ENCODE measurements at regions not wholly inside any gene's neighbourhood (a gene's known extent, or its start where the extent isn't known, plus 50 kb on each side); places are given as distances from the start of the nearest gene placed in this dataset.

DNA sequence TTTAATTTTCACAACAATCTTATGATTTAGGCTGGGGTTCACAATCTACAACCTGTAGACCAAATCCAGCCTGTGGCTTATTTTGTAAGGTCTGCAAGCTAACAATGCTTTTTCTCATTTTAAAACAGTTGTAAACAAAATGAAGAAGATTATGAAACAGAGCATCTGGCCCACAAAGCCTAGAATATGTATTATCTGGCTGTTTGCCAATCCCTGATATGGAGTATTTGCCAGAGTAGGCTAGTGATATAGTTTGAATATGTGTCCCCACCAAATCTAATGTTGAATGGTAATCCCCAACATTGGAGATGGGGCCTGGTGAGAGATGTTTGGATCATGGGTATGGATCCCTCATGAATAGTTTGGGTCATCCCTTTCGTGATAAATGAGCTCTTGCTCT is 201.8 kb downstream of the DHX35 start:
- no peak for DNase-seq

DNA sequence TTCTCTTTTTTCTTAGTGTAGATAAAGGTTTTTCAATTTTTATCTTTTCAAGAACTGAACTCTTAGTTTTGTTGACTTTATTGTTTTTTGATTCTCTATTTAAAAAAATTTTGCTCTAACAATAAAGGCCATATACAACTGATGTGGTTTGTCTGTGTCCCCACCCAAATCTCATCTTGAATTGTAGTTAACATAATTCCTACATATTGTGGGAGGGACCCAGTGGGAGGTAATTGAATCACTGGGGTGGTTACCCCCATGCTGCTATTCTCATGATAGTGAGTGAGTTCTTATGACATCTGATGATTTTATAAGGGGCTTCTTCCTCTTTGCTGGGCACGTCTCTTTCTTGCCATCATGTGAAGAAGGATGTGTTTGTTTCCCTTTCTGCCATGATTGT is 199.8 kb downstream of the DHX35 start:
- no peak for DNase-seq

DNA sequence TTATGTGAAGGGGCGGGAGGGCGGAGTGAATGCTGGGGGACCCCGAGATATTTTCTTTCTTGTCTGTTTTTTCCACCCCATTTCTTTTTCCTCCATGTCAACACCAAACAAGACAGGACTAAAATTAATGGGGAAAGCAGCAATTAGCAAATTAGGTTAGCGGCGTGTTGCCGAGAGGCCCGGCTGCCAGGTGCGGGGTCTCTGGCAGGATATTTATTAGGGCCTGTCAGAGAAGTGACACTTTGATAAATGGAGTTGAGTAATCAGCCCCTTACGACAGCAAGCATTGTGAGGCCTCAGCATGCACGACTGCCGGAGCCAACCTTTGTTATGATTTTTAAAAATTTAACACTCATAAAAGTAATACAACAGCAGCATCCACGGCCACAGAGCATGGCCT is 193.8 kb downstream of the DHX35 start:
- DNase-seq: no peak

DNA sequence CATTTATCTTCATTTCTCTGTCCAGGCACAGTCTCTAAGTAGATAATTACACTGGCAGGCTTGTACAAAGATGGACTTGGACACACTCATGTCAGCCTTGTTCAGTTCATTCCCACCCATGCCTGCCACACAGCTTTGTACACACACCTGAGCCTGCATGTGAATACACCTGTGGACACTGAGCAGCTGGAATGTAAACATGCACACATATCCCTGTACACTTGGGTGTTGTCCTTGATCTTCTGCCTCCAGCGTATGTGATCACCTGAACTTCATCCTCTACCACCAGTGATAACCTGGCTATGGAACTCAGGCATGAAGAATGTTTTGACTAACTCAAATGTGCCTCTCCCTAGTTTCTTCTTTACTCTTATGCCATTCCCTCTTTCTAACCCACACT is 190.6 kb downstream of the DHX35 start:
- DNase-seq: no peak

DNA sequence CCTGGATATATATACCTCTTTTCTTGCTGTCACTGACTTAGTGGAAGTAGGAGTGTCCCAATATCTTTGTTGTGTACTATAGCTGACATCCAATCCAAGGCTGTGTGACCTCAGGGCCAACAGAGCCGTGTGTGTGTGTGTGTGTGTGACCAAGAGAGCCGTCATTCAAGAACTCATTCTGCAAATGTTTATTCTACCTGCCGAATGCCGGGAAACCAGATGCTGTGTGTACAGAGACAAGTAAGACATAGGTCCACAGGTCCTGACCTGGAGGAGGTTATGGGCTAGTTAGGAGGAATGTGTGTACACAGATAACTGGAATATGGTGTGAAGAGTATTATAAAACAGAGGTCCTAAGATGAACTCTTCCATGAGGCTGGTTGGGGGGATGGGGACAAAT is 190.0 kb downstream of the DHX35 start:
- DNase-seq: no peak

DNA sequence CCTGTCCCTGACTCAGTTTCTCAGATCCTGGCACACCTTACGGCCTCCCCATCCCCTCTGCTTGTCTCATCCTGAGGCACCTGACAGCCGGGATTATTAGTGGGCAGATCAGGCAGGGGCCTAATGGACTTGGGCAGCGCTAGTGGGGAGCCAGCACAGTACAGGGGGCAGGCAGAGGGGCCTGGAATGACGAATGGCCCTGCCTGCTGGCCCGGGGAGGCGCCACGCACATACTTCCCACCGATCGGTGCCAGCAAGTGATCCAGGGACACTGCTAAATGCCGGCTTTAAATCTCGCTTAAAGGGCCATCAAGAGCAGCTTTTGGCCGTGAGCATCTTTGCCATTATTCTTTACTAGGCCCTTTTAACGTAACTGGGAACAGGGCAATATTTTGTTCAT is 188.4 kb downstream of the DHX35 start:
- no peak for DNase-seq

DNA sequence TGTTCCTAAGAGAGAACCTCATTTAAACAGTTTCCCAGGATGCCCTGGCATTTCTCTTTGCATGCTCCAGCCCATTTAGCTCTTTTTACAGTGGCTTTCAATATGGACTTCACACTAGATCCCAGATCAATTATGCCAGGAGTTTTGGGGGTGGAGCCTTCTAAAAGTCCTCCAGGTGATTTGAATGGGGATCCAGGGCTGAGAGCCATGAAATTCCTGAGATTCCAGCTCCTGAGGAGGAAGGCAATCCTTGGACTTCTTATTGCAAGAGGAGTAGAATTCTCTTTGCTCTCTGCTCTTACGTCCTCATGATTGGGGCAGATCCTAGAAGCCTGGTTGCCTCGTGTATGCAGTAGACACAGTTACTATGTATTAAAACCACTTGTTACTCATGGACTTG is 184.2 kb downstream of the DHX35 start:
- DNase-seq: no peak

DNA sequence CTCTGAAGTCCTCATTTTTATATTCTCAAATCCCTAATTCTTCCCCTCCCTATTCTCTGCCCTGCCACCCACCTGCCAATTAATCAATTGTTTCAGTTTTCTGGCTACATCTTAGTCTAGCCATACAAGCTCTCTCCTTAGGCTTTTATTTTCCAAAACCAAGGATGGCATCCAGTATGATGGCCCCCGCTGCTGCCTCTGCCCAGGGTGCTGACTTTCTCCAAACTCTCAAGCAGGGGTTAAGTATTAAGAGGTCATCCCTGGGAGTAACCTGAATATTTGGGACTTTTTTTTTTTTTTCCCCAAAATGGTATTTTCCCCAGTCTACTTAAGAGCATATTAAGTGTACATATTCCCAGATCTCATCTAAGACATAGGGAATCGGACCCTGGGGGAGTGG is 183.8 kb downstream of the DHX35 start:
- no peak for DNase-seq

DNA sequence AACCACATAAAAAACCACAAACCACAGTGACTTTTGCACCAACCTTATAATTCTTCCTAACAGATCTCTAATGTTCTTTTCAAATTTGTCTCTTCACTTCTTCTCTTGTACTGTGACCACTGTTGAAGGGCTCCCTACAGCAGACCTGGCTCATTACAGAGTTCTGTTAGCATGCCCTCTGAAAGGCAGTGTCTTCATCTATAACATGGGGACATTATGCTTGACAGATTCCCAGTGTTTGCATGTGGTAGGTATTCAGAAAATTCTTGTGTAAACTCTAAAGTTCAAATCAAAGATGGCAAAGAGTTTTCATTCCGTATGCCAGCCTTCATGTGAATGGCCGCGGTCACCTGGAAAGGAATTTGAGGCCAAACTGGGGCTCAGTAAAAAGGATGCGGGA is 182.6 kb downstream of the DHX35 start:
- DNase-seq: no peak

DNA sequence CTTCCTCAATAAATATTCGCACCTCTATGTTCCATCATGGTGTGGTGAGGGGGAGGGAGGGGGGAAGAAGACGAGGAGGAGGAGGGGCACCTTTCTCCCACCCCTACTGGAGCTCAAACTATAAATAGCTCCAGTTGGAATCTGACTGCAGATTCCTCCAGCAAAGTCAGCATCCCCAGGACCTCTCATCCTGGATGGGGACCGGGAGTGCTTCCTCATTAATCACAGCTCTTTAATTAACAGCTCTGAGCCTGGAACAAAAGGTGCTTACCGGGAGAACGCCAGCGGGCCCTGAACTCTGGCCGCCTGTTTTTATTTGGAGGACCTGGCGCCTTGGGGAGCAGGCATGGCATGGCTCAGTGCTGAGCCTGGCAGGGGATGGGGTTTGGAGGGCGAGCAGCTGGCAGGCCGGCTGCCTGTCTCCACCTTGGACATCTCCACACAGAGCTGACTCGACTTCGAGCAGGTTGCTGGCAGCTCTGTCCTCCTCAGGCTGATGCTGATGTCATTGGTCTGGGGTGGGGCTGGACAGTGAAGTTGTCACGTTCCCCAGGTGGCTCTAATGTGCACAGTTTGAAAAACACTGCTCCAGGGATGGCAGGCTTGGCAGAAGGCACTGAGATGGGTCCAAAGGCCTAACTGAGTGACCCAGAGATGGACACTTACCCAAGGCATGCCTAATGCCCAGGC is 180.4 kb downstream of the DHX35 start:
- DNase-seq: no peak

DNA sequence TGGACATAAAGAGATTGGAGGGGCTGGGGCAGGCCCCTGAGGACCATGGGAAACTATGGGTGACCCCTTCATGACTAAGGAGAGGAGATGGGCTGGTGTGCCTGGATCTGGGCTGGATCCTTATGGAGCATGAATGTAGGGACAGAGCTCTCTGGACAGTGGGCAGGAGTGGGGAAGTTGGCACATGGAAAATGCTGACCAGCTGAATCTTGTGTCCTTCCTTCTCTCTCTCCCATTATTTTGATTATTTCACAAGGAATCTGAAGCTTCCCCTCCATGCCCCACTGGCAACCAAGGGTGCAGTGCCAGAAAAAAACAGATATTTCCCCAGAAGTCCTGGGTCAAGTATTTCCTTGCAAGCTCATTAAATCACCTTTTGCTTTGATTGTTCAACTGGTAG is 175.2 kb downstream of the DHX35 start:
- no peak for DNase-seq

DNA sequence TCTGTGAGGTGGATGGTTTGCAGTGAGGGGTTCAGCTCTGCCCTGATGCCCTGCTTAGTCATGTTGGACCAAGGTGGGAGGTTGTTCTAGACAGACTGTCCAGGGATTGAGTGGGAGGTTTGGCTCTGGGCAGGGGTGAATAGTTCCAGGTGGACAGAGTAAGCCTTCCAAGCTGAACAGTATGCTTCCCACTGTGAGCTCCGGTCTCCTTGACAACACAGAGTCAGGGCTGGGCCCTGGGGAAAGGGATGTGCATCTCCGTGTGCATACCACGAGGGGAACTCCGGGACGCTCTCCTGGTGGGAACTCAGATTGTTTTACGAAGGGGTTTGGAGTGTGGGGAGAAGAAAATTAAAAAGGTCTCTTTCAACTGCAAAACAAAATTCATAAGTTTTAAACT is 174.7 kb downstream of the DHX35 start:
- DNase-seq: no peak

DNA sequence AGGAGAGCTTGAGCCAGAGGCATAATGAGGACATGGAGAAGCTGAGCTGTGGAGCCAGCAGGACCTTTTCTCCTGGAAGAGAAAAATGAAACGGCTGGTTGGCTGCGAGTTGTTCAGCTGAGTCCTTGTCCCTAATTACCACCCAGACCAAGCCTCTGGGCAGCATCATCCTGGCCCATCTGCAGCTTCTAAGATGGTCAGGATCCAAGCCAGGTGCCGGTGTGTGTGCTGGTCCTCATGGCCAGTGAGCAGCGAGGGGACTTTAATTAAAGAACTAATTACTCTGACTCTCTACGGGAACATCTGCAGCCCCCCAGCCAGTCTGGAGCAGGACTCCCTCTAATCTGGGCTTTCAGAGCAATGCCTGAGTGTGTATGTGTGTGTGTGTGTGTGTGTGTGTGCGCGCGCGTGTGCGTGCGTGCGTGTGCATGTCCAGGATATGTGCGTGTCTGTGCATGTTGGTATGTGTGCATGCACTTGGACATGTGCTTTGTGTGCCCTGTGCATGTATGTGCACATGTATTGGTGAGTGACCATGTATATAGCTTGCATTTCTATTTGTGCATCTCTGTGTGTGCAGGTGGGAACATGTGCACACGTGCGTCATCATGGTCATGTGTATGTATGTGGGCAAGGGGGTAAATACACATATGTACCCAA is 173.9 kb downstream of the DHX35 start:
- DNase-seq: no peak

DNA sequence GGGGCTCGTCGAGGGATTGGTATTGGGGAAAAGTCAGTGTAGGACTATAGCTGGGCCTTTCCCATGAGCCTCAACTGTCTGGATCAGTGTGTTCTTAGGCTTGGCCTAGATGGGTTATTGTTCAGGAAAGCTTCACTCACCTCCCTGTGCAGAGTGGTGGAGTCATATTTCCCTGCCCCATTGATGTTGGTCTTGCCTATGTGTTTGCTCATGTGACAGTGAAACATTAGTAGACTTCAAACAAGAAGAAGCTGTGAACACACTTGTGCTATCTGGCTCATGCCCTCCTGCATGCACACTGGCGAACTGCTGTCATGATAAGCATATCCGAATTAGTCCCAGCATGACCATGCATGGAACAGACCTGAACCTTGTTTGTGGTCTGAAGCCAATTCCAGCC is 171.1 kb downstream of the DHX35 start:
- no peak for DNase-seq

DNA sequence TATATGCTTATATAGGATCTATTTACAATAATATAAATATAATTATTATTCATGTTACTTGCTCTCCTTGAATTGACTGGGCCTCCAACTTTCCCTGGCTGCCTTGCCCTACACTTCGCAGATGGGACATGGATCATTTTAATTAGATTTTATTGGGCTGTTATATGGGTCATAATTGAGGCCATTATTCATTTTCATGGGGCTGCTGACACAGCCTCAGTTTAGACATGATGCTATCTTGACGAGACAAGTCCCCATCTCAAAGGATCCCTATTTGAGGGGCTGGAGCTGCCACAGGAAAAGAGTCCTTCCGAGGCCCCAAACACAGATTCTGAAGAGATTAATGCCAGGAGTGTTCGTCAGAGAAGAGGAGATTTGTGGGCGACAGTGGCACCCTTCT is 170.4 kb downstream of the DHX35 start:
- no peak for DNase-seq

DNA sequence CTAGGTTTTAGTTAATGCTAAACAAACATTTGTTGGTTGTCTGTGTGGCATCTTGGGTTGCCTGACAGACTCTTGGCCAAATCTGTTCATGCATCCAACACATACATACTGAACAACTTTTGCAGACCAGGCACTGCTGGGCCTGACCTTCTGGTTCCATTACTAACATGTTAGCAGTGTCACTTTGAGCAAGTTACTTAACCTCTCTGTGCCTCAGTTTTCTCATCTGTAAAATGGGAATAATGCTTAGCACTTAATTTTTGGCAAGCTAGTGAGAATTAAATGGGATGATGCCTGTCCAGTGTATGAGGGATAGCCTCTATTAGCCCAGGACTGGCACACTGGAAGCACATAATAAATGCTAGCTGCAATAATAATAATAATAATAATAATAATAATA is 169.9 kb downstream of the DHX35 start:
- no peak for DNase-seq

DNA sequence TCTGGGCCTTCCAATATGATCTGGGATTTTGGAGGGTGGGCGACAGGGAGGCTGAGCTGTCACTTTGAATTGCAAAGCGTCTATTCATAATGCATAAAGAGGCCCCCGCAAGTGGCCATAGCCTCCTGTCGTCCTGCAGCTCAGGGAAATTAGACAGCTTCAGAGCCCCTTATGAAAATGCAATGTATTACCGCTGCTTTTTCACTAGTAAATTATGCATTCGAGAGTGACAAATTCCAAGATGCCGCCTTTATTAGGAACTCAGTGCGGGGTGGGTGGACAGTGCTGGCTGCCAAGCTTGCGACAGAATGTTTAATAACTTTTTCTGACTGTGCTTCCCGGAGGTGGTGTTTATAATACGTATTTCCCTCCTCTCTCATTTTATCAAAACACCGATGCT is 168.5 kb downstream of the DHX35 start:
- DNase-seq: no peak

DNA sequence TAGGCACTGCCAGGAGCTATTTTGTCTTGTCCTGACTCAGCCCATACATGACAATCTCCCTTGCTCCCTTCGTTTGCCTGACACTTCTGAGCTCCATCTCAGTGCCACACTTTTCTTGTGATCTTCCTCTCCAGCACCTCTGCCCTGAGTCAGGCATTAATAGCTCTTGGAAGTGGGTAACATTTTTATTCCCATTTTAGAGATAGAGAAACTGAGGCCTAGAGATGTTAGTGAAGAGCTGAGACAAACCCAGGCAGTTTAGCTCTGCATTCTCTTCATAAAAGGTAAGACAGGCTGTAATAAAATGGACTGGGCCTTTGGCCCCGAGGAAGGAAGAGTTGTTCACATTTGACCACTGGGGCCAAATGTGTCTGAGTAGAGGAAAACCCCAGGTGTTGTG is 167.4 kb downstream of the DHX35 start:
- DNase-seq: no peak

DNA sequence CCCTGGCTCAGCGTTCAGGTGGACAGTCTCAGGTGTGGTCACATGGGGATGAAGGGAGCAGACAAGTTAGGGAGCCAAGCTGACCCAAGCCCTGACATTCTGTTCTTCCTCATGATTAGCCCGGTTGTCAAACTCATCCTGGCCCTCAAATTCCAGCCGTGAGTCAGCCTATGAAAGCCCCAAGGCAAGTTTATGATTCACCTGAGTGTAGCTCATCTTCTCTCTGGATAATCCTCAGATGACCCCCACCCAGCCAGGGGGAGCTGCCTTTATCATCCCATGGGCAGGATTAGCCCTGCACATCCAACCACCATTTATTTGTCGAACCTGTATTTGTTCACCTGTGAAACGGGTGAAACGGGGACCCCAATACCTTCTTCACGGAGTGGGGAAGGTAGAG is 161.9 kb downstream of the DHX35 start:
- no peak for DNase-seq

DNA sequence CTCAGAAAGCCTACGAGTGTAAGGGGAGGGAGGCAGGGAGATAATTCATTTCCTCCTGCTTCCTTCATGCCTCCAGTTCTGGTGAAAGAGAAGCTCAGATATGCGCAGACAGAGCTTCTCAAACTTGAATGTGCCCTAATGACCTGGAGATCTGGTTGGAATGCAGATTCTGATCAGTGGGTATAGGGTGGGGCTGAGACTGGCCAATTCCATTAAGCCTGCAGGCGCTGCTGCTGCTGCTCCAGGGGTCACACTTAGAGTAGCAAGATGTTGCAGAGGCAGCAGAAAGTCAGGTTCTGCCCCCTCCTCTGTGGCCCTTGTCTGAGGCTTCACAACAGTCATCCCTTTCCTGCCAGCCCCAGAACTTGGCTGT is 161.0 kb downstream of the DHX35 start:
- no peak for DNase-seq

DNA sequence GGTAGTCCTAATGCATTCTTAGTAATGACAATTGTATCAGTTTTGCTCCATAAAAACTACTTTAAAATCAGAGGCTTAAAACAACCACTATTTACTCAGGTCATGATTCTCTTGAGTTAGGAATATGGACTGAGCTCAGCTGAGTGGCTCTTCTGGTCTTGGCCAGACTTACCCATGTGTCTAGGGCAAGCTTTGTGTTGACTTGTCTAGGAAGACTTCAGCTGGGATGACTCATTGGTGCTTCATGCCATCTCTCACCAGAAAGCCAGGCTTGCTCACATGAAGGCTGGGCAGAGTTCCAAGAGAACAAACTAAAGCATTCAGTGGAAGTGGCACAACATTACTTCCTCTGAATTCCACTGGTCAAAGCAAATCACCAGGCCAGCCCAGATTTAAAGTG is 155.3 kb downstream of the DHX35 start:
- DNase-seq: peak; percentile 43

DNA sequence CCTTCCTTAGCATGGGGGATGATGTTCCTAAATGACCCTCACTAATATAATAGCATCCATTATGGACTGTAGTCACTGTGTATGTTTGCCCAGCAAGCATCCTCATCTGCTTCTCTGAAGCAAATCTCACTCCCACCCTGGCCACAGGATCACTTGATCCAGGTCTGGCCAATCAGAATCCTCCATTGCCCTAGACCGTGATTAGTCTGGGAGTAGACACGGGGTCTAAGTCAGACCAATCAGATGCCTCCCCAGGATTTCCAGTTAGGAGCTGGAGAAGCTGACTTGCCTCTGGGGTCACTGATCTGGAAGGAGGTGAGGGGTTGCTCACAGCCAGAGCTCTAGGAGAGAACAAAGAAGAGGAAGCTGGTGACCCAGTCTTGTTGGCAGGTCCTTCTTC is 153.9 kb downstream of the DHX35 start:
- DNase-seq: no peak

DNA sequence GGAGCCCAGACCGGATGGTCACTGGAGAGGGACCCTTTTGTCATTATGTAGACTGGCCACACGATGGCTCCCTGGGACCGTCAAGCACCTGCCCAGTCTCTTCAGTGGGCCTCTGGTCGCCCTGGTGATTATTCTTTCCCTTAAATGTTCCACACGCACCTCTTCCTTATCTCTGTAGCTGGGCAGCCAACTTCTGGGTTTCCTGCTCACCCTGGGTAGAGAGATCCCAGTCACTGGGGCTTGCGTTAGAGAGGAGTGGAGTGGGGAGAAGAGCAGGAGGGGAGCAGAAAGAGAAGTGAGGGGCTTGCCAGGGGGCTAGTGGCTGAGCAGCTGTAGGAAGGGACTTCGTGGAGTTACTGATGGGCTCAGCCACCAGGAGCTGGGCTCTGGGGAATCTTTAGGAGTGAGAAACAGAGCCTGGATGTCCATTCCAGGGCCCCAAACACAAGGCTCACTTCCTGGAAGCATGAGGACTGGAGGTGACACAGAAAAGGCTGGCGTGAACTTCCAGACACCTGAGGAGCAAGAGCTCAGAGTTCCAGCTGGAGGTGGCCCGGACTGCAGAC is 150.1 kb downstream of the DHX35 start:
- DNase-seq: peak in 1 of 2 experiments; percentile 26

DNA sequence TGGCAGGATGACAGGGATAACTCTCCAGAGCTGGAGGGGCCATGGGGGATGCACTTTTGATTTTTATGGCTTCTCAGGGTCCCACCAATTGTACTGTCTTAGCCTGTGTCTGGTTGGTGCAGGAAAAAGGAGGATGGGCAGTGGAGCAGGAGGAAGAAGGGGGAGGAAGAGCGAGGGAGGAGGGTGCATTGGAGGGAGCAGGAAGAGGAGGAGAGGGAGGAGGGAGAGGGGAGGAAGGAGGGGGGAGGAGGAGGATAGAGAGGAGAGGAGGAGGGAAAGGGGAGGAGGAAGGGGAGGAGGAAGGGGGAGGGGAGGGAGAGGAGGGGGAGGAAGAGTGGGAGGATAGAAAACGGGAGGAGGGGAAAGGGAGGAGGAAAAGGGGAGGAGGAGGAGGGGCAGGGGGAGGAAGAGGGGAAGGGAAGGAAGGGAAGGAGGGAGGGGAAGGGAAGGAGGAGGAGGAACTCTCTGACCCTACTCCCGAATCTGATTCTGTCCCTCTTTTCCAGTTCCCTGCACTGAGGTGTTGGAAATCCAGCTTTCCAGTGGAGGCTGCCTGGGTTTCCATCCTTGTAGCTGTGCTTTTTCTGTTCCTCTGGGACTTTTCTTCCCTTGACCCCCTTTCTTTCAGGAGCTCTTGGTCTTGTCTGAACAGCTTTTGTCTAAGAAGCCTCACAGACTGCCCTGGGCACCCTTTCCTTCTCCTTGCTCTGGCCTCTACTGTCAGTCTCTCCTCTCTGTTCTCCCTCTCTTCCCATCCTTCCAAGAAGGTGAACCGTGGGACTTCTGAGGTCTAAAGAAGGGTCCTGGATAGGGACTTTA is 149.4 kb downstream of the DHX35 start:
- no peak for DNase-seq
